C4-2B (cell line): ENCODE measurements at regions not wholly inside any gene's neighbourhood (a gene's known extent, or its start where the extent isn't known, plus 50 kb on each side); places are given as distances from the start of the nearest gene placed in this dataset.

ENCODE experiments used
- ZFX ChIP-seq: fragments of 450-650 bp; IDR thresholded peaks from 2 replicates; pipeline ENCODE4 v1.6.1; 2017
- TF ChIP-seq, protein P1 (sequence below): fragments of 450-650 bp; conservative IDR thresholded peaks from 2 replicates; pipeline ENCODE4 v1.5.1; 2017; ENCODE audit warnings: mild to moderate bottlenecking

DNA sequence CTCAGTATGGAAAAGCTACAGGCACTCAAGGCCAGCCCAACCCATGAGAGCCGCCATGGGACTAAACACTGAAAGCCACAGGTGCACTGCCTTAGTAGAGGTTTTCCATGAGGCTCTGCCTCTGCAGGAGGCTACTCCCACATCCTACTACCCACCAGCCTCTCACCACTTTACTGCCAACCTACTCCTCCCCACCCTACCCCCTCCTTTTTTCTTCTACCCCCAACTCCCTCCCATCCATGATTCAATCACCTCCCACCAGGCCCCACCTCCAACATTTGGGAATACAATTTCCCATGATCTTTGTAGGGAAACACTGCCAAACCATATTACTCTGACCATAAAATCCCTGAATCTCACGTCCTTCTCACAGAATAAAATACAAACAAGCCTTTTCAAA lies 101.6 kb upstream of the CTSV start:
- TF ChIP-seq, protein P1, sequence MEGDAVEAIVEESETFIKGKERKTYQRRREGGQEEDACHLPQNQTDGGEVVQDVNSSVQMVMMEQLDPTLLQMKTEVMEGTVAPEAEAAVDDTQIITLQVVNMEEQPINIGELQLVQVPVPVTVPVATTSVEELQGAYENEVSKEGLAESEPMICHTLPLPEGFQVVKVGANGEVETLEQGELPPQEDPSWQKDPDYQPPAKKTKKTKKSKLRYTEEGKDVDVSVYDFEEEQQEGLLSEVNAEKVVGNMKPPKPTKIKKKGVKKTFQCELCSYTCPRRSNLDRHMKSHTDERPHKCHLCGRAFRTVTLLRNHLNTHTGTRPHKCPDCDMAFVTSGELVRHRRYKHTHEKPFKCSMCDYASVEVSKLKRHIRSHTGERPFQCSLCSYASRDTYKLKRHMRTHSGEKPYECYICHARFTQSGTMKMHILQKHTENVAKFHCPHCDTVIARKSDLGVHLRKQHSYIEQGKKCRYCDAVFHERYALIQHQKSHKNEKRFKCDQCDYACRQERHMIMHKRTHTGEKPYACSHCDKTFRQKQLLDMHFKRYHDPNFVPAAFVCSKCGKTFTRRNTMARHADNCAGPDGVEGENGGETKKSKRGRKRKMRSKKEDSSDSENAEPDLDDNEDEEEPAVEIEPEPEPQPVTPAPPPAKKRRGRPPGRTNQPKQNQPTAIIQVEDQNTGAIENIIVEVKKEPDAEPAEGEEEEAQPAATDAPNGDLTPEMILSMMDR, result no peak
- TF ChIP-seq ZFX, result no peak
